Kidney epithelial cell (primary cell): ENCODE measurements at regions not wholly inside any gene's neighbourhood (a gene's known extent, or its start where the extent isn't known, plus 50 kb on each side); places are given as distances from the start of the nearest gene placed in this dataset.
"Not testable (repeated sequence)": the region's sequence is repeated elsewhere in the genome, so short reads cannot be mapped to it uniquely, and the experiment has no call there.

Source experiments
- DNase-seq: peaks from one replicate; pipeline ENCODE4 v3.0.0-alpha.2; 2010; ENCODE audit warnings: low read depth
- H3K27me3 ChIP-seq: 2 replicates; pipeline ENCODE4 v1.6.0; 2011; ENCODE audit warnings: low read length; ENCODE audit not compliant: control insufficient read depth, insufficient read depth
- H3K36me3 ChIP-seq: 2 replicates; pipeline ENCODE4 v1.5.1; 2011; ENCODE audit warnings: low read length; ENCODE audit not compliant: control insufficient read depth, insufficient read depth
- H3K4me3 ChIP-seq: 2 replicates; pipeline ENCODE4 v1.5.1; 2011; ENCODE audit warnings: low read depth, mild to moderate bottlenecking, control low read depth, low read length
- TF ChIP-seq, protein P1 (sequence below): IDR thresholded peaks from 2 replicates; pipeline ENCODE4 v1.5.1; 2011; ENCODE audit warnings: mild to moderate bottlenecking, moderate library complexity, low read length, control low read depth, inconsistent platforms; ENCODE audit not compliant: insufficient read depth, poor library complexity, severe bottlenecking

DNA sequence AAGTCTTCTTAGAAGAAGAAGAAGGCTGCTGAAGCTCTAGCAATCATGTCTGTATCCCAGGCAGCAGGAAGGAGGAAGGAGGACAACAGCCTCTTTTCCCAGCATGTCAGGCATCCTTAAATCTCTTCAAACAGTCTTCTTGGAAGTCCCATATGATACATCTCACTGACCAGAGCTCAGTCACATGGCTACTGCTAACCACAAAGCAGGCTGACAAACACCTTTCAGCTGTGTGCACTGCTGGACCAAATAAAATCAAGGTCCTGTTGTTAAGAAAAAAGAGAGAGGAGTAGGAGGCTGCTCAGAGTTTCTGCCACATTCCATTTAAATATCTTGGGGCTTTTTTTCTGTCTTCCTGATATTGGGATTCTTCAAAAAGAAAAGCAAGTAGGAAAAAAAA is 203.4 kb upstream of the PELI2 start:
- DNase-seq: peak; percentile 71
- TF ChIP-seq, protein P1, sequence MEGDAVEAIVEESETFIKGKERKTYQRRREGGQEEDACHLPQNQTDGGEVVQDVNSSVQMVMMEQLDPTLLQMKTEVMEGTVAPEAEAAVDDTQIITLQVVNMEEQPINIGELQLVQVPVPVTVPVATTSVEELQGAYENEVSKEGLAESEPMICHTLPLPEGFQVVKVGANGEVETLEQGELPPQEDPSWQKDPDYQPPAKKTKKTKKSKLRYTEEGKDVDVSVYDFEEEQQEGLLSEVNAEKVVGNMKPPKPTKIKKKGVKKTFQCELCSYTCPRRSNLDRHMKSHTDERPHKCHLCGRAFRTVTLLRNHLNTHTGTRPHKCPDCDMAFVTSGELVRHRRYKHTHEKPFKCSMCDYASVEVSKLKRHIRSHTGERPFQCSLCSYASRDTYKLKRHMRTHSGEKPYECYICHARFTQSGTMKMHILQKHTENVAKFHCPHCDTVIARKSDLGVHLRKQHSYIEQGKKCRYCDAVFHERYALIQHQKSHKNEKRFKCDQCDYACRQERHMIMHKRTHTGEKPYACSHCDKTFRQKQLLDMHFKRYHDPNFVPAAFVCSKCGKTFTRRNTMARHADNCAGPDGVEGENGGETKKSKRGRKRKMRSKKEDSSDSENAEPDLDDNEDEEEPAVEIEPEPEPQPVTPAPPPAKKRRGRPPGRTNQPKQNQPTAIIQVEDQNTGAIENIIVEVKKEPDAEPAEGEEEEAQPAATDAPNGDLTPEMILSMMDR: no peak
- Histone ChIP-seq H3K4me3 (no peak overlapping the region), H3K27me3 (no peaks in the 10 kb centered on the region), H3K36me3 (no peaks in the 10 kb centered on the region)

DNA sequence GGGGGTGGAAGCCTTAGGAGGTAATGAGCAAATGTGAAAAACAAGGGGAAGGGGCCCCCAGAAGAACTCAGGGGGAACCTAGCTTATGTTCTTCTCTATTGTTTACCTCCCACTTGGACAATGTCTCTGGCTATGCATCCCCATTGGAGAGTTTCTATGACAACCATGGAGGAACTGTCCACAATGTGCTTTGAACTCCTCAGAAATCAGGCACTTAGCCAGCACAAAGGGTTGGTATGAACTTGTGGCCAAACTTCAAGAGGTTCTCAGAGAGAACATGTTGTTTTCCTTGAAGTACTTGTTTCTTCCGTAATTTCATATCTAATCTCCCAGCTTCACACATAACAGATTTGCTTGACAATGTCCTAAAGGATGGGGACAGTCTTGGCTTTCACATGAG is 202.8 kb upstream of the PELI2 start:
- H3K27me3 ChIP-seq: no peaks in the 10 kb centered on the region
- no peaks in the 10 kb centered on the region for H3K36me3 ChIP-seq
- H3K4me3 ChIP-seq: no peak overlapping the region
- TF ChIP-seq, protein P1: no peak
- no peak for DNase-seq

DNA sequence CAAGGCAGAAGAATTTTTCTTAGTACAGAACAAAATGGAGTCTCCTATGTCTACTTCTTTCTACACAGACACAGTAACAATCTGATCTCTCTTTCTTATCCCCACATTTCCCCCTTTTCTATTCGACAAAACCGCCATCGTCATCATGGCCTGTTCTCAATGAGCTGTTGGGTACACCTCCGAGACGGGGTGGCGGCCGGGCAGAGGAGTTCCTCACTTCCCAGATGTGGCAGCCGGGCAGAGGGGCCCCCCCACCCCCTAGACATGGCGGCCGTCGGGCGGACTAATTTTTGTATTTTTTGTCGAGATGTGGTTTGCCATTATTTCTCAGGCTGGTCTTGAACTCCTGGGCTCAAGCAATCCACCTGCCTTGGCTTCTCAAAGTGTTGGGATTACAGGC is 198.4 kb upstream of the PELI2 start:
- H3K4me3 ChIP-seq, H3K27me3 ChIP-seq, DNase-seq, H3K36me3 ChIP-seq: not testable (repeated sequence)

DNA sequence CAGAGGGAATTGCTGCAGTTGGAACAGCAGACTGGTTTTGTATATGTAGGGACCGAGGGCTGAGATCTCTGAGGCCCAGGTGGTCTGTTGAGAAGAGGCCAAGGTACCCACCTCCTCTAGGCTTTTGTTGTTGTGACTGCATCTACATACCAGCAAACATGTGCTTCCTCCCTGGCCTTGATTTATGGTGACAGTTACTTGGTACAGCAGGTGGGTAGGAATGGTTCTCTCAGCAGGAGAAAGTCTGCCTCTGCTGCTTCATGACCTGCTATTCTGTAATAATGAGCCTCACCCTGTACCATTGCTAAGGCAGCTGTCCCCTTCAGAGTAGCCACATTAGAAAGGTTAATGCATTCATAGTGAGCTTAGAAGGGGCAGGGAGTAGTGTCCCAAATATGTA is 196.7 kb upstream of the PELI2 start:
- H3K36me3 ChIP-seq: no peaks in the 10 kb centered on the region
- no peaks in the 10 kb centered on the region for H3K27me3 ChIP-seq
- no peak overlapping the region for H3K4me3 ChIP-seq
- TF ChIP-seq, protein P1: no peak
- no peak for DNase-seq

DNA sequence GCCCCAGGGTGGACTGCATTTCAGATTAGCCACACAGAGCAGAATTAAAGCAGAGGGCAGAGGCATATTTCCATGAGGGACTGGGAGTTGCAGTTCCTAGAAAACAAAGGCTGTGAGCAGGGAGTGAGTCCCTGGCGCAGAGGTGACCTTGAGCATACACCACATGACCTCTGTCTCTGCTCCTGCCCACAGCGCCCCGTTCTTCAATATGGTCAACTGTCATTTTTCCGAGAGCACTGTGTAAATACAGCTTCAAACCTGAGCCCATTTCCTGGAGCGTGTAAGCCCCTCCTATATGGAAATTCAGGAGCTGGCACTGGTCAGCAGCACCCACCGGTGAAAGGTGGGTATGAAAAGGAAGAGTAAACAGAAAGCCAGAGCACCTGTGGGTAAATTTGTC is 192.2 kb upstream of the PELI2 start:
- TF ChIP-seq, protein P1: no peak
- no peak for DNase-seq
- Histone ChIP-seq H3K36me3 (no peaks in the 10 kb centered on the region), H3K27me3 (no peaks in the 10 kb centered on the region), H3K4me3 (no peak overlapping the region)

DNA sequence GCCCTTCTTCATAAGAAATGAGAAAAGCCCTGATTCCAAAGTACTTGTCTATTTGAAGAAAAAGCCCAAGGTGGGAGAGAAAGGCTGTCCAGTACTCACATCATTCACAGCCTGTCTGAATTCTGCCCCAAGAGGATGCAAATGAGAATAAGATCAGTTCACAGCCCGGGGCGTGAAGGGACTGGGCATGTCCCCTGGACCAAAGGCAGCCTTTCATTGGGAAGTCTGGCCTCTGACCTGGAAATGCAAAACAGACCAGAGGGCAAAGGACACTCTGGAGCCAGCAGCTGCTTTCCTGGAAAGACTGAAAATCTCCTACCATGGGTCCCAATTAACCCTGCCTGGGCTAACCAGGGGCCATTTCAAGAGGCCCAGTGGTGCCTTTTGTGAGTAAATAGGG is 191.2 kb upstream of the PELI2 start:
- Histone ChIP-seq H3K4me3 (no peak overlapping the region), H3K36me3 (no peaks in the 10 kb centered on the region), H3K27me3 (no peaks in the 10 kb centered on the region)
- TF ChIP-seq, protein P1: no peak
- DNase-seq: no peak
